Thymus (tissue), 11 donors: ENCODE measurements at regions not wholly inside any gene's neighbourhood (a gene's known extent, or its start where the extent isn't known, plus 50 kb on each side); places are given as distances from the start of the nearest gene placed in this dataset.
"Not testable (repeated sequence)": the region's sequence is repeated elsewhere in the genome, so short reads cannot be mapped to it uniquely, and the experiment has no call there.

ENCODE experiments used
- DNase-seq, 9 donors: peaks; one replicate each; pipeline ENCODE4 v3.0.0-alpha.2; 2013; ENCODE audit warnings: low spot score in 9 of 9, low read depth in 6 of 9, missing footprints in 1 of 9
- H3K27ac ChIP-seq, 2 donors: one replicate each; pipeline ENCODE4 v1.5.1; 2013; ENCODE audit warnings: control low read depth in 1 of 2, low read depth in 1 of 2, low read length in 1 of 2, mild to moderate bottlenecking in 1 of 2, moderate library complexity in 1 of 2
- H3K27me3 ChIP-seq, 2 donors: one replicate each; pipeline ENCODE4 v1.5.1; 2013; ENCODE audit warnings: low read length in 1 of 2; ENCODE audit not compliant: control insufficient read depth in 2 of 2, insufficient read depth in 1 of 2
- H3K36me3 ChIP-seq, 2 donors: one replicate each; pipeline ENCODE4 v1.5.1; 2013; ENCODE audit warnings: low read length in 1 of 2, mild to moderate bottlenecking in 1 of 2, moderate library complexity in 1 of 2; ENCODE audit not compliant: control insufficient read depth in 2 of 2, insufficient read depth in 2 of 2
- H3K4me1 ChIP-seq, 2 donors: one replicate each; pipeline ENCODE4 v1.5.1; 2013; ENCODE audit warnings: low read length in 2 of 2; ENCODE audit not compliant: control insufficient read depth in 2 of 2, insufficient read depth in 2 of 2
- H3K4me3 ChIP-seq, 2 donors: one replicate each; pipeline ENCODE4 v1.5.1; 2013; ENCODE audit warnings: low read length in 2 of 2, control low read depth in 1 of 2, mild to moderate bottlenecking in 1 of 2
- H3K9me3 ChIP-seq, 2 donors: one replicate each; pipeline ENCODE4 v1.5.1; 2013; ENCODE audit warnings: low read length in 1 of 2, mild to moderate bottlenecking in 1 of 2; ENCODE audit not compliant: control insufficient read depth in 2 of 2, insufficient read depth in 1 of 2
- WGBS: extraction: QIAGEN DNeasy Blood & Tissue Kit; methylation state at CpG from one replicate; pipeline ENCODE4 v1.1.7; 2013; 5-methylcytosine and 5-hydroxymethylcytosine counted together
- donor health status: healthy.

DNA sequence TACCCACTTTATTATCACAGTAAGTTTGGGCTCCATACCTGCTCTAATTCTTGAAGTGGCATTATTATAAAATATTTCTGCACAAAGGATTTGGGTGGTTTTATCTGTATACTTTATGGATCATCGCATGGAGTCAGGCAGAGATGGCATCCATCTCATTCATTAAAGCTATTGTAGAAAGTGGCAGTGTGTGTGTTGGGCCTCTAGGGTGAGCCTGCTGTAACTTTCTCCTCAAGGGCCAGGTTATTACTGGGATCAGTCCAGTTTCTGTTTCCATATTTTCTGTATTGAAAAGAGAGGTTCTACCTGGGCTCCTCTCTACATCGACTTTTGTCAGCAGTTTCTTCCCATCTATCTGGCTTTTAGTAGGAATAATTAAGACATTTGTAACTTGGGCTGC, 511.1 kb downstream of the MMUT start:
- H3K4me3 ChIP-seq = no peak overlapping the region
- H3K36me3 ChIP-seq = no peaks in the 10 kb centered on the region
- H3K4me1 ChIP-seq = no peaks in the 10 kb centered on the region
- DNase-seq = no peak
- H3K27ac ChIP-seq = no peak overlapping the region
- H3K27me3 ChIP-seq = no peaks in the 10 kb centered on the region
- WGBS = 95% methylated on average over 2 of the region's 2 CpGs
- no peaks in the 10 kb centered on the region for H3K9me3 ChIP-seq

DNA sequence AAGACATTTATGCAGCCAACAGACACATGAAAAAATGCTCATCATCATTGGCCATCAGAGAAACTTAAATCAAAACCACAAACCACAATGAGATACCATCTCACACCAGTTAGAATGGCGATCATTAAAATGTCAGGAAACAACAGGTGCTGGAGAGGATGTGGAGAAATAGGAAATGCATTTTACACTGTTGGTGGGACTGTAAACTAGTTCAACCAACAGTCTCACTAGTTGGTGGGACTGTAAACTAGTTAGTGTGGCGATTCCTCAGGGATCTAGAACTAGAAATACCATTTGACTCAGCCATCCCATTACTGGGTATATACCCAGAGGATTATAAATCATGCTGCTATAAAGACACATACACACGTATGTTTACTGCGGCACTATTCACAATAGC, 518.8 kb downstream of the MMUT start:
- not testable (repeated sequence) for H3K9me3 ChIP-seq, H3K4me3 ChIP-seq, H3K27ac ChIP-seq, H3K27me3 ChIP-seq, H3K36me3 ChIP-seq, DNase-seq, H3K4me1 ChIP-seq
- WGBS = 77% methylated on average over 4 of the region's 4 CpGs

DNA sequence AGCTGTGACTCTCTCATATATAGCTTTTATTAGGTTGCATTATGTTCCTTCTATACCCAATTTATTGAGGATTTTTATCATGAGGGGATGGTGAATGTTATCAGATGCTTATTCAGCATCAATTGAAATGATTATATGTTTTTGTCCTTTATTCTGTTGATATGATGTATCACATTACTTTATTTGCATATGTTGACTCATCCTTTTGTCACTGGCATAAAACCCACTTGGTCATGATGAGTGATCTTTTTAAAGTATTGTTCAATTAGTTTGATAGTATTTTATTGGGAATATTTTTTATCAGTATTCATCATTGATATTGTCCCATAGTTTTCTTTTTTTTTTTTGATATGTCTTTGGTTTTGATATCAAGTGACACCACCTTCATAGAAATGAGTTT, 529.9 kb downstream of the MMUT start:
- Histone ChIP-seq H3K4me1 (no peaks in the 10 kb centered on the region), H3K27ac (no peak overlapping the region), H3K9me3 (peaks cover 1 to 16% of the 10 kb centered on the region in 2 donors), H3K36me3 (no peaks in the 10 kb centered on the region), H3K4me3 (no peak overlapping the region), H3K27me3 (no peaks in the 10 kb centered on the region)
- DNase-seq = no peak

DNA sequence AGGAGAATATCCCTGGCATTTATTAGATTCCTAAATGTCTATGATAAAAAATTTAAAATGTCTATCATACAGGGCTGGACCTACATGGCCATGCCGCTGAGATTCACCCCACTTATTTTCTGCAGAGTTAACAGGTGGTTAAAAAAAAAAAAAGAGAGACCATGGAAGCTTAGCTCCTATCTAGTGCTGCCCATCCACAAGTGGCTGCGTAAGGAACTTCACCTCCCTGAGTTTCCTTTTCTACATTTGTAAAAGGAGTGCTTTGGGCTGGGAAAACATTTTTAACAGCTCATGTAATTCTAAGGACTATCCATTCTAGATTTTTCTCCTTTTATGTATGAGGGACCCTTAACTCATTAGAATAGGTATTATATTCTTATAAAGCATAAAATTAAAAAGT, 534.1 kb downstream of the MMUT start:
- no peak overlapping the region for H3K27ac ChIP-seq
- no peaks in the 10 kb centered on the region for H3K27me3 ChIP-seq
- no peak for DNase-seq
- no peak overlapping the region for H3K4me3 ChIP-seq
- no peaks in the 10 kb centered on the region for H3K36me3 ChIP-seq
- no peaks in the 10 kb centered on the region for H3K4me1 ChIP-seq
- H3K9me3 ChIP-seq = no peaks in the 10 kb centered on the region
- WGBS = 86% methylated on average over 2 of the region's 2 CpGs

DNA sequence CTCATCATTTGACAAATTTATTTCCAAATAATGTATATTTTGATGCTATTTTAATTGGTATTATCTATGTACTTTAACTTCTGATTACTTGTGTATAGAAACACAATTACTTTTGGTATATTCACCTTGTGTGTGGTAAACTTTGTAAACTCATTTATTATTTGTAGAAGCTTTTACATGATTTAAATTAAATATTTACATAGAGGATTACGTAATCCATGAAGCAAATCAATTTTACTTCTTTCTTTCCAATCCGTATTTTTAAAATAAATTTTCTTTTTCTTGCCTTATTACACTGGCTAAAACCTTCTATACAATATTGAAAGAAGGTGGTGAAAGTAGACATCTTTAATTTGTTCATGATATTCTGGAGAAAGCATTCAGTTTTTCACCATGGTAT, 540.2 kb downstream of the MMUT start:
- WGBS = 89% methylated on average over 2 of the region's 2 CpGs
- no peaks in the 10 kb centered on the region for H3K4me1 ChIP-seq
- no peak overlapping the region for H3K4me3 ChIP-seq
- H3K9me3 ChIP-seq = no peaks in the 10 kb centered on the region
- no peaks in the 10 kb centered on the region for H3K36me3 ChIP-seq
- DNase-seq = no peak
- no peaks in the 10 kb centered on the region for H3K27me3 ChIP-seq
- no peak overlapping the region for H3K27ac ChIP-seq

DNA sequence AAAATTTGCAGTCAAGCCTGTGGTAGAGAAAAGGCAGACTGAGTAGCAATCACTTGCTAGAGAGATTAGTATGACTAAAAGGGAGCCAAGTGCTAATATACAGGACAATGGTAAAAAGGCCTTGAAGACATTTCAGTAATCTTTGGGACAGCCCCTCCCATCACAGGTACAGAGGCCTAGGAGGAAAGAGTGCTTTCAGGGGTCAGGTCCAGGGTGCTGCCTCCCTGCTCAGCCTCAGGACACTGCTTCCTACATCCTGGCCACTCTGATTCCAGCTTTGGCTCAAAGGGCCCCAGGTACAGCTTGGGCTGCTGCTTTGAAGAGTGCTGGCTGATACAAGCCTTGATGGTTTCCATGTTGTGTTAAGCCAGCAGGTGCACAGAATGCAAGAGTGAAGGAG, 543.5 kb downstream of the MMUT start:
- H3K9me3 ChIP-seq = no peaks in the 10 kb centered on the region
- no peaks in the 10 kb centered on the region for H3K36me3 ChIP-seq
- H3K27me3 ChIP-seq = no peaks in the 10 kb centered on the region
- DNase-seq = no peak
- no peak overlapping the region for H3K4me3 ChIP-seq
- no peak overlapping the region for H3K27ac ChIP-seq
- no peaks in the 10 kb centered on the region for H3K4me1 ChIP-seq

DNA sequence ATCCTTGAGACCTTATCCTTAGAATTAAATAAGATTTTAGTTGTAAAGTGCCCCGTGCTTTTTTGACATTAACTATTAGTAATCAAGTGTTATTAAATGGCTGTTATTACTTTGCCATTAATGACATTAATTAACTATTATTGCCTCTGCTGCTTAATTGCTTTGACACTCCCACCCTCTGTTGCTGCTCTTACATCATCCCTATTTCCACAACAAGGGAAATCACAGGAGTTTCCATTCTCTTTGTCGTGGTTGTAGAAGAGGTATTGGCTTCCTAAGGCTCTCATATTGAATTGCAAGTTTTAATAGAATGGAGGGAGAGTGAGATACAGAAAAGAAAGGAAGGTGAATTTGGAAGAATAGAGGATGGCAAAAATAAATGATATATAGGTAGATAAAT, 545.8 kb downstream of the MMUT start:
- Histone ChIP-seq H3K27ac (no peak overlapping the region), H3K4me1 (no peaks in the 10 kb centered on the region), H3K36me3 (no peaks in the 10 kb centered on the region), H3K9me3 (no peaks in the 10 kb centered on the region), H3K27me3 (no peaks in the 10 kb centered on the region), H3K4me3 (no peak overlapping the region)
- DNase-seq = no peak
- 78% methylated on average over 2 of the region's 2 CpGs for WGBS

DNA sequence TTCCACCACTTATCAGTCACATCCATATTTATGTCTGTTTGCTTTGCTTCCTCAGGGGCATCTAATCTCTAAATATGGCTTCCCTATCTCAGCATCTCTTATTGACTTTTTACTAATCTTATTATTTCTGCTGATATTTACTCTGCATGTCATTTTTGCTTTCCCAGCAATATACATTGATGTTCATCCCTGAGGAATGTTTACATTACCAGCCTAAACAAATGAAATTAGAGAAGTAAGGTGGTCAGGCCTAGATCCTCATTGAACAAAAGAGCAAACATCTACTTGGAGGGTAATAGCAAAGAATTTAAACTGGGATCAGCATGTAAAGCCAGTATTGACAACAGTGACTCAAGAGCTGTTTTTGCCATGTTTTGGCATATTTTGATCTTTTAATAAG, 546.4 kb downstream of the MMUT start:
- no peak for DNase-seq
- no peak overlapping the region for H3K4me3 ChIP-seq
- no peak overlapping the region for H3K27ac ChIP-seq
- no peaks in the 10 kb centered on the region for H3K4me1 ChIP-seq
- H3K9me3 ChIP-seq = no peaks in the 10 kb centered on the region
- no peaks in the 10 kb centered on the region for H3K27me3 ChIP-seq
- H3K36me3 ChIP-seq = no peaks in the 10 kb centered on the region

DNA sequence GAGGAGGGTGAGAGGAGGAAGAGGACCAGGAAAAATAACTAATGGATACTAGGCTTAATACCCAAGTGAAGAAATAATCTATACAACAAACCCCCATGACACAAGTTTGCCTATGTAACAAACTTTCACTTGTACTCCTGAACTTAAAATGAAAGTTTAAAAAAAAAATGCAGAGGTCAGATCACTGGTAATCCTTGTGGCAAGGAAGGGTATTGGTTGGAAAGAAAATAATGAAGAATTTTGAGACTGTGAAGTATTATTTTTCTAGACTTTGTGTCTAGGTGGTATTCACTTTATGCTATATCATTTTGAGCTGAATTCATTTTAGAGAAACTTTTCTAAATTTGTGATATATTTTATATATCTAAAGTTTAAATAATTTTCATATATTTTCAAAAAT, 547.5 kb downstream of the MMUT start:
- H3K36me3 ChIP-seq = no peaks in the 10 kb centered on the region
- no peak overlapping the region for H3K27ac ChIP-seq
- H3K4me1 ChIP-seq = no peaks in the 10 kb centered on the region
- no peaks in the 10 kb centered on the region for H3K9me3 ChIP-seq
- no peak overlapping the region for H3K4me3 ChIP-seq
- DNase-seq = no peak
- no peaks in the 10 kb centered on the region for H3K27me3 ChIP-seq

DNA sequence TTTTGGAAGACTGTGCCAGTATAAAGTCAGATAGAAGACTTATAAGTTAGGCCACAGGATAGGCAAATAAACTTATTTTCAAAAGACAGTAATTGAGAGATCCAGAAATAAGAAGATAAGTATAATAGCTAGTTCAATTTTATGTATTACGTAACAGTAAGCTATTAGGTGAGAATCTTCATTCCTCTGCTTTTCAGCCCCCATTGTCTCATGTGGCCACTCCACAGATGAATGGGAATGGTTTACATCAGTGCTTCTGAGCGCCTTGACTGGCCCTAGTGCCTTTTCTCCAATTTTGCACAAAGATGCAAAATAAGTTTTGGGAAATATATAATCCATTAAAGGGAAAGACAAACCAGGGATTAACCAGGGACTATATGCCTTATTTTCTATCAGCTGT, 550.5 kb downstream of the MMUT start:
- no peaks in the 10 kb centered on the region for H3K36me3 ChIP-seq
- H3K27ac ChIP-seq = no peak overlapping the region
- H3K4me1 ChIP-seq = no peaks in the 10 kb centered on the region
- no peaks in the 10 kb centered on the region for H3K27me3 ChIP-seq
- no peak overlapping the region for H3K4me3 ChIP-seq
- 92% methylated on average over 2 of the region's 2 CpGs for WGBS
- H3K9me3 ChIP-seq = no peaks in the 10 kb centered on the region
- DNase-seq = no peak
